Cardiac fibroblast (primary cell): ENCODE measurements at regions not wholly inside any gene's neighbourhood (a gene's known extent, or its start where the extent isn't known, plus 50 kb on each side); places are given as distances from the start of the nearest gene placed in this dataset.

Source experiments
- DNase-seq, 2 donors: peaks; one replicate each; pipeline versions ENCODE4 v3.0.0 to v3.0.0-alpha.2; 2010; ENCODE audit warnings: low read depth in 2 of 2
- H3K4me3 ChIP-seq, 2 donors: replicated peaks in 1 of 2; 1 replicate in 1 of 2; 2 replicates in 1 of 2; pipeline ENCODE4 v1.5.1; 2011; ENCODE audit warnings: low read depth in 2 of 2, low read length in 2 of 2, mild to moderate bottlenecking in 2 of 2, moderate library complexity in 1 of 2
- CTCF ChIP-seq: IDR thresholded peaks from one replicate; pipeline ENCODE4 v1.5.1; 2011; ENCODE audit warnings: low read depth, mild to moderate bottlenecking, low read length, inconsistent platforms

- no peak for TF ChIP-seq CTCF
- DNase-seq: no peak
- no peak overlapping the region for H3K4me3 ChIP-seq
These were observed 1100.6 kb downstream of the GALC start for GRCh38 chr14:86892152-86892956.

- no peak overlapping the region for H3K4me3 ChIP-seq
- TF ChIP-seq CTCF: no peak
- no peak for DNase-seq
These were observed 1107.7 kb downstream of the GALC start for GRCh38 chr14:86885280-86885679.

- H3K4me3 ChIP-seq: no peak overlapping the region
- no peak for DNase-seq
- no peak for TF ChIP-seq CTCF
These were observed 1108.5 kb downstream of the GALC start for GRCh38 chr14:86884498-86884897.

- no peak overlapping the region for H3K4me3 ChIP-seq
- no peak for DNase-seq
- TF ChIP-seq CTCF: no peak
These were observed 1110.2 kb downstream of the GALC start for GRCh38 chr14:86882818-86883217.

GRCh38 chr14:86865934-86866333, 1127.0 kb downstream of the GALC start:
- peak in 1 of 2 donors; percentile 21 for DNase-seq
- no peak for TF ChIP-seq CTCF
- no peak overlapping the region for H3K4me3 ChIP-seq

GRCh38 chr14:86858591-86858990, 1134.4 kb downstream of the GALC start:
- H3K4me3 ChIP-seq: no peak overlapping the region
- DNase-seq: no peak
- no peak for TF ChIP-seq CTCF

- H3K4me3 ChIP-seq: no peak overlapping the region
- no peak for TF ChIP-seq CTCF
- DNase-seq: peak in 1 of 2 donors; percentile 60
These were observed 1135.0 kb downstream of the GALC start for GRCh38 chr14:86858031-86858430.
